NCI-H82 treated with DMSO at 0.1 percent for 48 hours (cell line): ENCODE measurements at regions not wholly inside any gene's neighbourhood (a gene's known extent, or its start where the extent isn't known, plus 50 kb on each side); places are given as distances from the start of the nearest gene placed in this dataset.
A peak's percentile ranks its signal among the peaks of the same experiment; 100 is the strongest.

ENCODE experiments used
- DNase-seq: peaks from one replicate; lab custom pipeline; 2025; ENCODE audit not compliant: unreplicated experiment; lab: John Stamatoyannopoulos, UW

DNA sequence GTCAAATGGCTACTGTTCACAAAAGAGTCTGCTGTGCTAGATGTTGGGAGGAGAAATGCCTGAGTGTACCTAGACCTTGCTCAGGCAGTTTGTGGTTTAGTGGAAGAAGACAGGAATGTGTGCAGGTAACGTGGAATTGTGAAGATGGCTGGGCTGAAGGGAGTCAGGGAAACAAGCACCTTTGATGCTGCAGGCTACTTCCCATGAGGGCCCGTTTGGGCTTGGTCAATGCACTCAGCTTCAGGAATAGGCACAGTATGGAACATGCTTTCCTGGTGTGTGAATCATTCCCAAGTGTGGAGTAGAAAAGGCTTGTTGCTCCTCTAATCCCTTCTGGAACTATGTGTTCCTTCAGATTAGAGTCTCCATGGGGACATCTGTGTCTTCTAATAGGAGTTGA lies 318.3 kb upstream of the MTNR1B start:
- DNase-seq, result no peak

DNA sequence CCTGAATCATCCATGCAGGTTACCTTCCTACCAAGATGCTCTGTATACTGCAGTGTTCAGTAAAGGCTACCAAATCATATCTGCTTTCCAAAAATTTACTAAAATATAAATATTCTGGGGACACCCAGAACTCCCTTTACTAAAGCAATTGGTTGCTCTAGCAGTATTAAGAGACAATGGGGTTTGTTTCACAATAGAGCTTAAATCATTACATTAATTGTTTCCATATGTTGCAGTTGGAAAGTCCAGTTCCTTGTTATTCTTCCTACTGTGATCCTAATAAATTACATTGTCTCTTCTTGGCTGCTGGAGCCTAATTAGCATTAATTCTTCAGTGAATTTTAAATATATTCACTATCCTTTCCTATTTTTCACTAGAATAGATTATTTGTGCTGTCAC lies 316.0 kb upstream of the MTNR1B start:
- DNase-seq, result no peak

DNA sequence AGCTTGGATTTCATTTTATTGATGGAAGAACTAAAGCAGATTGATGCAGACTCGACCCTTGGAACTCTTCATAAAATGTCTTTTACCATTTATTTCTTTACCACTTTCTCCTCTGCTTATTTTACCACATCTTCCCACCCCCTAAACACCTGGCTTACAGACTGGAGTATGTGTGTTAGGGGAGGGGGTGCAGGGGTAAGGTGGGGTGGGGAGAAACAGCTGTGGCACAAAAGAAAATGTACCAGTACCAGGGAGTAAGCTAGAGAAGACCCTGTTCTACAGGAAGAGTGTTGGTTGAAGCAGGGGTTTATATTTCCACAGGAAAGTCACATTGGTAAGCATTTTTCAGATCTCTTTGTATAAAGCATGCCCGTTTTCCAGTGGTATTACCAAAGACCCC lies 312.7 kb upstream of the MTNR1B start:
- no peak for DNase-seq

GRCh38 chr11:92657226-92657625 lies 312.2 kb upstream of the MTNR1B start:
- no peak for DNase-seq

GRCh38 chr11:92658733-92659132 lies 310.7 kb upstream of the MTNR1B start:
- DNase-seq, result no peak

DNA sequence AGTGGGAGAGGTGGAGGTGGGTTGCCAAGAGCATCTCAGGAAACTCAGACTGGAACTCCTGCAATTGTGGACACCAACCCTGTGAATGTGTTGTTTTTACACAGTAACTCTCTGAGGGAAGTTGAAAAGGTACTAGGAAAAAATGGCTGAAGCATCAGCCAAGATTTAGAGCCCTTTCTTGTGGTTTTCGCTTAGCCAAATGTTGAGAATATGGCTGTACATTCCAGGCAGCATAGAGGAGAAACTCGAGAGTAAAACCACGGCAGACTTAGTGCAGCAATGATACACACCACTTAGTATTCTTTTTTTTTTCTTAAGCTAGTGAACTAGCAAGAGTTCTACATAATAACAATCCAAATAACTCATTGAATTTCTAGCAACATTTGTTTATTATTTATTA lies 309.7 kb upstream of the MTNR1B start:
- DNase-seq, result no peak

GRCh38 chr11:92662601-92663360 lies 306.7 kb upstream of the MTNR1B start:
- no peak for DNase-seq

GRCh38 chr11:92663539-92663938 lies 305.9 kb upstream of the MTNR1B start:
- DNase-seq, result no peak

- DNase-seq, result no peak
Measured at GRCh38 chr11:92667486-92668152, 301.8 kb upstream of the MTNR1B start.

DNA sequence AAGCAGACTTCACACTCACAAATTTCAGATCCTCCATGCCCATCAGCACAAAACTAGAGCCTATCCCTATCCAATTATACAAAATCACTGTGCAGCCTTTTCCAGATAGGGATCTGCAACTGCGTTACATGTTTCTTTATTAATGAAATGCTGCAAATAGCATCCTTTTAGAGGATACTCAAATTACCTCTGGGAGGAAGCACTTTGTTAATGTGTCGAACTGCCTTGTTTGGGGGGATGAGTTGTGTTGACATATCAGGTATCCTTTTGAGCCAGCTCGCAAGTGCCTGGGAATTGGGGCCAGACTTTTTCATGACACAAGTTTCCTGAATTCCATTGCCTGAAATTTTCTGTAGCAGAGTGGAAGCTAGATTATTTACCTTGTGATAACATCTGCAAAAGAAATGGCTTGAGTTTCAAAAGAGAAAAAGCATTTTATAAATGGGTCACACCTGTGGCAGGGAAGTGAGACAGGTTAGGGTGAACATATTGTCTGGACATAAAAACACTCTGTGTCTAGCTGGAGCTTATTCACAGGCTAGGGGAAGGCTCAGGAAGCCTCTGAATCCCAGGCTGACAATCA lies 299.1 kb upstream of the MTNR1B start:
- DNase-seq, result no peak

- no peak for DNase-seq
Measured at GRCh38 chr11:92671081-92671480, 298.4 kb upstream of the MTNR1B start.

- DNase-seq, result no peak
Measured at GRCh38 chr11:92675303-92675702, 294.1 kb upstream of the MTNR1B start.

DNA sequence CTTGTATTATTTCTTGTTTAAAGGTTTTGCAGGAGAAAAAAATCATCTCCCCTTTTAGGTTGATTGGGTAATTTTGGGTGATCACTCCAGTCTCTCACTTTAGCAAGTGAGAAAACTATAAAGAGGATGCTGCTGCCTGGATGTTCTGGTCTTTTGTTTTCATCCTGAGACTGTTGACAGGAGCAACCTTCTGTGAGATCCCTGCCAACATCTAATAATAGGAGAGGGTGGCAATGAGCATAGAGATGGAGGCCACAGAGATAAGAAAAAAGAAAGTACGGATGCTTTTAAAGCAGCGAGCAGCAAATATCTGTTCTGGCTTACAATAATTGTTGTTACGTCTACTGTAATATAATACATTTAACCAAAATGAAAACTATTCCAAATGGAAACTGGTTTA lies 293.6 kb upstream of the MTNR1B start:
- no peak for DNase-seq

- no peak for DNase-seq
Measured at GRCh38 chr11:92678008-92678611, 291.3 kb upstream of the MTNR1B start.

DNA sequence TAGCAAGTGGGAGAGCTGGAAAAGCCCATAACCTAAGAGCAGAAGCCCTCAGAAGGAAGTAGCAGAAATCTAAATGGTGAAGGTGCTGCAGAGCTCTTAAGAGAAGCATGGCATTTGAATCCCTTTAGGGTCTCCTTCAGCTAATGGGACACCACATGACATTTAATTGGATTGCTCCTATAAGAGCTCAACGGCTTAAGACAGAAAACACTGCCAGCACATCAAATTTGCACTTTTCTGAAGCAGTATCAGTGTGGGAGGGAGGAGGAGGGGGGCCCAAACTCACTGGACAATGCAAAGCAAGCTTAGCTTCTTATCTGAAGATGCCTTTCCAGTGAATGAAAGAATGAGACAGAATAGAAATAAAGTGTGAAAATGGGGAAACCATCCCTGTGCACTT lies 287.9 kb upstream of the MTNR1B start:
- DNase-seq, result peak; percentile 89

DNA sequence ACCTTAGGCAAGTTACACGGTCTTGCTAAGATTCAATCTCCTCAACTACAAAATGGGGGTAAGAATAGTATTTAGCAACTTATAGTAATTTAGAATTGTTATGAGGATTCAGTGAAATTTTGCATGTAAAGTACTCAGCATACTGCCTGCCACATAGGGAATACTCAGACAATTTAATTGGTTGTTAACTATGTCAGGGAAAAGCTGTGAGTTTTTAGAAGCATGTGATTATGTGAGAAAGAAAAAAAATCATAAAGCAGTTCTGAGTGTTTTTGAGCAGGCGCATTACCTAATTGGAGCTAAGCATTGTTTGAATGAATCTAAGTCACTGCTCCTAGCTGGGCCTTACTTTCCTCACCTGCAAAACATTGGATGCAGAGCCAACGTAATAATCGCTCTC lies 287.3 kb upstream of the MTNR1B start:
- no peak for DNase-seq

GRCh38 chr11:92682952-92683351 lies 286.5 kb upstream of the MTNR1B start:
- no peak for DNase-seq

GRCh38 chr11:92685049-92685448 lies 284.4 kb upstream of the MTNR1B start:
- no peak for DNase-seq

- DNase-seq, result no peak
Measured at GRCh38 chr11:92687724-92688123, 281.7 kb upstream of the MTNR1B start.

GRCh38 chr11:92688416-92688815 lies 281.0 kb upstream of the MTNR1B start:
- DNase-seq, result no peak

DNA sequence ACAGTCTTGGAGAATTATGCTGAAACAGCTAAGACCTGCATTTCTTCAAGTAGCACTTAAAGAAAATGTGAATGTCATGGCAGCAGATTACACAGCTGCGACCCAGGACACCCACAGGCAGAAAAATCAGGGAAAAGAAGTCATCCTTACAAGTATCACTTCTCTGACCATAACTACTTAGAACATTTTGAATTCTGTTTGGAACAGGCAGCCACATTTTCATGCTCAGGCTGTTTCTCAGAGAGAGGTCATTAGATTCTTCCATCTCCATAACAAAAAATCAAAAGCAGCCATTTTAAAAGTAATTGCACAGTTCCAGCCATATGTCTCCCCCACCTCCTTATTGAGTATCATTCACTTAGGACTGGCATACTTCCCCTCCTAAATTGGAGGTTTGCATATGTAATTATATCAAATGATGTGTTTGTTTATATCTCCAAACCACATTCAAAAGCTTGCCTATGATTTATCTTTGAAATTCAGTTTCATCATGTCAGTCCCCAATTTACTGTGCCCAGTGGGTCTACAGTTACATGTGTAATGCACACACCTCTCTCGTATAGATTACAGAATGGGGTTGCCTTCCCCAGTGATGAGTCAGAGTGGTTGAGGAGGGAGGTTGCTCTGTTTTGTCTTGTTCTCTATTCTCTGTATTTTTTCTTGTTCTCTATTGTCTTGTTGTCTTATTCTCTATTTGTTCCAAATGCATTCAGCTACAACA lies 276.5 kb upstream of the MTNR1B start:
- DNase-seq, result no peak
